Lower leg skin (tissue), 4 donors: ENCODE measurements at regions not wholly inside any gene's neighbourhood (a gene's known extent, or its start where the extent isn't known, plus 50 kb on each side); places are given as distances from the start of the nearest gene placed in this dataset.

Source experiments
- DNase-seq, 2 donors: peaks; one replicate each; pipeline ENCODE4 v3.0.0-alpha.2; 2019; ENCODE audit warnings: low spot score in 2 of 2
- H3K4me3 ChIP-seq: fragments of 200-600 bp; sonication (generic); 2 replicates; pipeline ENCODE4 v1.5.1; 2017; ENCODE audit warnings: mild to moderate bottlenecking, low read depth; ENCODE audit not compliant: poor library complexity, severe bottlenecking
- CTCF ChIP-seq, 3 donors: fragments of 450-650 bp; IDR thresholded peaks; one replicate each; pipeline ENCODE4 v1.5.1; 2016; ENCODE audit warnings: antibody characterized with exemption in 3 of 3, mild to moderate bottlenecking in 3 of 3, moderate library complexity in 2 of 3
- POLR2A ChIP-seq, 2 donors: fragments of 450-650 bp; IDR thresholded peaks; one replicate each; pipeline ENCODE4 v1.6.1; 2016 to 2017; ENCODE audit warnings: antibody characterized with exemption in 2 of 2, mild to moderate bottlenecking in 1 of 2, moderate library complexity in 1 of 2
- WGBS, 2 donors: methylation state at CpG; one replicate each; pipeline ENCODE4 v1.1.5; 2018; 5-methylcytosine and 5-hydroxymethylcytosine counted together
- intact Hi-C: fragments of 100-400 bp; cut with DNase I; formaldehyde crosslinking; loops from one replicate; pipeline ENCODE4 v1.15.0; 2023; ENCODE audit warnings: low total_unique reads

GRCh38 chr1:94715321-94715720 is 104.8 kb upstream of the SLC44A3 start:
- H3K4me3 ChIP-seq: no peak overlapping the region
- WGBS, 2 donors: 91 to 96% methylated on average over 5 of the region's 5 CpGs
- TF ChIP-seq CTCF (IDR thresholded peaks at IDR 0.05) (no peak), POLR2A (IDR thresholded peaks at IDR 0.05) (no peak)
- DNase-seq: no peak
- intact Hi-C loops: no loop called here

GRCh38 chr1:94714552-94714951 is 105.6 kb upstream of the SLC44A3 start:
- intact Hi-C loops: no loop called here
- 93 to 95% methylated on average over 4 of the region's 4 CpGs for WGBS, 2 donors
- DNase-seq: no peak
- TF ChIP-seq POLR2A (IDR thresholded peaks at IDR 0.05): no peak
- TF ChIP-seq CTCF (IDR thresholded peaks at IDR 0.05): no peak
- no peak overlapping the region for H3K4me3 ChIP-seq

DNA sequence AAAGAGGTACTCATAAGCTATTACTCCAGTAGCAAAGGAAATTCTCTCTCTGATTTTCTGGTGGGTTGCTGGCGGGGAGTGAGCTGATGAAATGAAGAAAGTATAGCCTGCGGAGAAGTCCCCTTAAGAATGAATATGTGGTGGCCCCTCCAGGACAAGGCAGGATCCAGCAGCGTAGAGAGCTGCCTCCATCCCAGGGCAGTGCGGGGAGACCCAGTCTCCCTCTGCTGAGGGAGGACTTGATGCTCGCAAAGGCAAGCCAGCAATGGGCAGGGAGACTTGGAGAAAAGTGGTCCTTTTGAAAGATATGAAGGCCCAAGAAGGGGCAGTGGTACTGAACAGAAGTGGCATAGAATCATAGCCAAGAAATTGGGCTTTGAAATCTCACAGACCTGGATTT is 106.0 kb upstream of the SLC44A3 start:
- WGBS, 2 donors: 96 to 97% methylated on average over 5 of the region's 5 CpGs
- intact Hi-C loops: no loop called here
- TF ChIP-seq POLR2A (IDR thresholded peaks at IDR 0.05) (no peak), CTCF (IDR thresholded peaks at IDR 0.05) (no peak)
- DNase-seq: no peak
- H3K4me3 ChIP-seq: no peak overlapping the region

GRCh38 chr1:94713472-94714141 is 106.5 kb upstream of the SLC44A3 start:
- TF ChIP-seq POLR2A (IDR thresholded peaks at IDR 0.05): no peak
- no peak for TF ChIP-seq CTCF (IDR thresholded peaks at IDR 0.05)
- H3K4me3 ChIP-seq: no peak overlapping the region
- intact Hi-C loops: no loop called here
- DNase-seq: peak; percentile 96 to 98
- WGBS, 2 donors: 17 to 23% methylated on average over 7 of the region's 7 CpGs

- no peak for TF ChIP-seq CTCF (IDR thresholded peaks at IDR 0.05)
- TF ChIP-seq POLR2A (IDR thresholded peaks at IDR 0.05): no peak
- intact Hi-C loops: no loop called here
- no peak overlapping the region for H3K4me3 ChIP-seq
- DNase-seq: peak; percentile 71 to 95
- WGBS, 2 donors: 52 to 66% methylated on average over 8 of the region's 8 CpGs
These were observed 110.1 kb upstream of the SLC44A3 start for GRCh38 chr1:94709891-94710581.
